Jurkat, Clone E6-1 (cell line): ENCODE measurements at regions not wholly inside any gene's neighbourhood (a gene's known extent, or its start where the extent isn't known, plus 50 kb on each side); places are given as distances from the start of the nearest gene placed in this dataset.
A peak's percentile ranks its signal among the peaks of the same experiment; 100 is the strongest.

ENCODE experiments used
- DNase-seq: peaks from one replicate; pipeline ENCODE4 v3.0.0-alpha.2; 2011; ENCODE audit warnings: low read depth, low spot score
- H3K4me3 ChIP-seq: 2 replicates; pipeline ENCODE4 v1.5.1; 2011; ENCODE audit warnings: mild to moderate bottlenecking, low read length, control low read depth, moderate library complexity

- DNase-seq: no peak
- no peak overlapping the region for H3K4me3 ChIP-seq
Observed at GRCh38 chr13:44184740-44185139, 188.9 kb upstream of the SERP2 start.

GRCh38 chr13:44188257-44188656 is 185.4 kb upstream of the SERP2 start:
- H3K4me3 ChIP-seq: no peak overlapping the region
- no peak for DNase-seq

GRCh38 chr13:44189085-44189484 is 184.5 kb upstream of the SERP2 start:
- no peak overlapping the region for H3K4me3 ChIP-seq
- DNase-seq: no peak

- H3K4me3 ChIP-seq: no peak overlapping the region
- no peak for DNase-seq
Observed at GRCh38 chr13:44191103-44191502, 182.5 kb upstream of the SERP2 start.

GRCh38 chr13:44191504-44192171 is 182.0 kb upstream of the SERP2 start:
- peak; percentile 65 for DNase-seq
- no peak overlapping the region for H3K4me3 ChIP-seq

GRCh38 chr13:44193731-44194130 is 179.9 kb upstream of the SERP2 start:
- no peak overlapping the region for H3K4me3 ChIP-seq
- no peak for DNase-seq

- no peak overlapping the region for H3K4me3 ChIP-seq
- no peak for DNase-seq
Observed at GRCh38 chr13:44195245-44195644, 178.4 kb upstream of the SERP2 start.

- H3K4me3 ChIP-seq: no peak overlapping the region
- no peak for DNase-seq
Observed at GRCh38 chr13:44196196-44196751, 177.3 kb upstream of the SERP2 start.

- DNase-seq: no peak
Observed at GRCh38 chr13:44197791-44198770, 175.5 kb upstream of the SERP2 start.

GRCh38 chr13:44198826-44199225 is 174.8 kb upstream of the SERP2 start:
- no peak for DNase-seq
- no peak overlapping the region for H3K4me3 ChIP-seq

More at GRCh38 chr13:44197791-44198770, 175.5 kb upstream of the SERP2 start:
- H3K4me3 ChIP-seq: no peak overlapping the region

- no peak for DNase-seq
- no peak overlapping the region for H3K4me3 ChIP-seq
Observed at GRCh38 chr13:44199627-44200207, 173.9 kb upstream of the SERP2 start.

- H3K4me3 ChIP-seq: no peak overlapping the region
- DNase-seq: no peak
Observed at GRCh38 chr13:44206434-44206833, 167.2 kb upstream of the SERP2 start.

GRCh38 chr13:44207476-44207875 is 166.1 kb upstream of the SERP2 start:
- DNase-seq: no peak
- H3K4me3 ChIP-seq: no peak overlapping the region

GRCh38 chr13:44210525-44210924 is 163.1 kb upstream of the SERP2 start:
- H3K4me3 ChIP-seq: no peak overlapping the region
- DNase-seq: no peak

- DNase-seq: no peak
- no peak overlapping the region for H3K4me3 ChIP-seq
Observed at GRCh38 chr13:44211286-44211685, 162.3 kb upstream of the SERP2 start.

- DNase-seq: no peak
- no peak overlapping the region for H3K4me3 ChIP-seq
Observed at GRCh38 chr13:44211704-44212346, 161.8 kb upstream of the SERP2 start.

GRCh38 chr13:44212633-44213396 is 160.8 kb upstream of the SERP2 start:
- H3K4me3 ChIP-seq: no peak overlapping the region
- DNase-seq: no peak

GRCh38 chr13:44218501-44219240 is 155.0 kb upstream of the SERP2 start:
- no peak for DNase-seq
- no peak overlapping the region for H3K4me3 ChIP-seq
